Fibroblast of skin of right quadriceps (primary cell): ENCODE measurements at regions not wholly inside any gene's neighbourhood (a gene's known extent, or its start where the extent isn't known, plus 50 kb on each side); places are given as distances from the start of the nearest gene placed in this dataset.

ENCODE experiments used
- DNase-seq: peaks from one replicate; pipeline ENCODE4 v3.0.0-alpha.2; 2013

DNA sequence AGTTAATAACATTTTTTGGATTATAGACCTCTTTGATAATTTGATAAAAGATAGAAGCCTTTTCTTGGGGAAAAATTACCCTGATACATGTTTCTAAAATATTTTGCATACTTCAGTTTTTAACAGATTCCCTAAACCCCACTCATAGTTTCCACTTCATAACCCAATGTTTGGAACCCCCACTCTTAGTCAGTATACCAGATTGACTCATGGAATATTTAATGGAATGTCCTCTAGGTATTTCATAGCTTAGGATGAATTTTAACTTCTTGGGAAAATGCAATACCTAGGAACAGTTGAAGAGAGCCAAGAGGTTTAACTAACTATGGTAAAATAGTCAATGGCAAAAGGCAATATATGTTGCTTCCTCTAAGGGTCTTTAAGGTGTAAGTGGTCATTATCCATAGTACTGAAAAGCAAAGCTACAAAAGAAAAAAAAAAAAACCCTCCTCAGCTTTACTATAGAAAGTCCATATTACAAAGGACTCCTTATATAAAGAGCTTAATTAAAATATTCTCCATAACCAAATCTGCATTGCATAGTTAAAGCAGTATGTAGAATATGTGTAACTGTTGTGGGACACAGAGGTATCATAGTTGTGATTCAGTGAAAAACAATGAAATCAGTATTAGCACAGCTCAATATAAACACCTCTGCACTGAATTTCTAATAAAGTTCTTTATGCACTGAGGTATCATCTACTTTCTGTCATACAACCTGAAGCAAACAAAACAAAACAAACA, 159.9 kb downstream of the PCDH7 start:
- peak; percentile 37 for DNase-seq

DNA sequence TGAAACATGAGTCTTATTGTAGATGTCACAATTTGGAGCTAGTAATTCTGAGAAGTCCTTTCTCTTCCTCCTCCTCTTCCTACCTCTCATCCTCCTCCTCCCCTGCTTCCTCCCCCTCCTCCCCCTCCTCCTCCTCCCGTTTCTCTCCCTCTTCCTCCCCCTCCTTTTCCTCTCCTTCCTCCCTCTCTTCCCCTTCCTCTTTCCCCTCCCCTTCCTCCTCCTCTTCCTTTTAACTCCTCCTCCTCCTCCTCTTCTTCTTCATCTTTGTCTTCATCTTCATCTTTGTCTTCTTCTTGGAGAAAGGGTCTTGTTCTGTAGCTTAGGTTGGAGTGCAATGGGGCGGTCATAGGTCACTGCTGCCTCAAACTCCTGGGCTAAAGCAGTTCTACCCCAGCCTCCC, 161.8 kb downstream of the PCDH7 start:
- no peak for DNase-seq

DNA sequence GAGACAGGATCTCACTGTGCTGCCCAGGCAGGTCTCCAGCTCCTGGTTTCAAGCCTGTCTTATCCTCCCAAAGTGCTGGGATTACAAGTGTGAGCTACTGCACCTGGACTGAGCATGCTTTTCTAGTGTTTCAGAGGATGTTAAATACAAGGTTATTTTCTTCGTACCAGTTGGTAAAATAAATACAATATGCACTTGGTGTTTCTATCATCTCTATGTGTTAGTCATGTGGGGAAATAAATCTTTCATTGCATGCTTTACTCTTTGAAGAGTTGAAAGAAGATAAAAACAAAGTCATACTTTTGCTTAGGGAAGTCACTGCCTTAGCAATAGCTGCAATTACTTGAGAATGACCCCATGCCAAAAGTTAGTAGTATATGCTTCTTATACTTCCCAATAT, 162.3 kb downstream of the PCDH7 start:
- no peak for DNase-seq

DNA sequence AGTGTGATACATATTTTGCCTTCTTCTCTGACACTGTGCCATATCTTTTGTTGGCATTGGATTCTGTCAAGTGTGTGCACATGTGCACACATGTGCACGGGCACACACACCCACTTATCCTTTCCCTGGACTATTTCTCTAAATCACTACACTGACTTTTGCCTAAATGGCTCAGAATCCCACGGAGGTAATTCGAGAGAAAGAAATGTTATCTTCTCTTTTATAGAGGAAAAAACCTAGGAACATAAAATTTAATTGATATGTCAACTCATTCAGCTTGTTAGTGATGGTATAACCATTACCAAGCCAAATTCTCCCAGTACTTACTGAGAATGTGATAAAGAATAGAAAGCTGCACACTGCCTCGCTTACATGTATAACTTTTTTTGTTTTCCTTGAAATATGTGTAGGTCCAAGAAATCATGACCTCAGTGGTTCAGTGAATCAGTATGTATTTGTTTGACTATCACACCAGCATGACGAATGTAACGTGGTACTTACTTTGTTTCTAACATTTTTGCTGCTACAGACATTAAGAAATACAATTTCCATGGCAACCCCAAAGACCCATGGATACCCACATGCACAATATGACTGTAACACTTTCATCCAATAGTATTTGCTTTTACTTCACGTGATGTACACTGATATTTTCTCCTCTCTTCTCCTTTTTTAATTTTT, 163.0 kb downstream of the PCDH7 start:
- DNase-seq, result no peak

DNA sequence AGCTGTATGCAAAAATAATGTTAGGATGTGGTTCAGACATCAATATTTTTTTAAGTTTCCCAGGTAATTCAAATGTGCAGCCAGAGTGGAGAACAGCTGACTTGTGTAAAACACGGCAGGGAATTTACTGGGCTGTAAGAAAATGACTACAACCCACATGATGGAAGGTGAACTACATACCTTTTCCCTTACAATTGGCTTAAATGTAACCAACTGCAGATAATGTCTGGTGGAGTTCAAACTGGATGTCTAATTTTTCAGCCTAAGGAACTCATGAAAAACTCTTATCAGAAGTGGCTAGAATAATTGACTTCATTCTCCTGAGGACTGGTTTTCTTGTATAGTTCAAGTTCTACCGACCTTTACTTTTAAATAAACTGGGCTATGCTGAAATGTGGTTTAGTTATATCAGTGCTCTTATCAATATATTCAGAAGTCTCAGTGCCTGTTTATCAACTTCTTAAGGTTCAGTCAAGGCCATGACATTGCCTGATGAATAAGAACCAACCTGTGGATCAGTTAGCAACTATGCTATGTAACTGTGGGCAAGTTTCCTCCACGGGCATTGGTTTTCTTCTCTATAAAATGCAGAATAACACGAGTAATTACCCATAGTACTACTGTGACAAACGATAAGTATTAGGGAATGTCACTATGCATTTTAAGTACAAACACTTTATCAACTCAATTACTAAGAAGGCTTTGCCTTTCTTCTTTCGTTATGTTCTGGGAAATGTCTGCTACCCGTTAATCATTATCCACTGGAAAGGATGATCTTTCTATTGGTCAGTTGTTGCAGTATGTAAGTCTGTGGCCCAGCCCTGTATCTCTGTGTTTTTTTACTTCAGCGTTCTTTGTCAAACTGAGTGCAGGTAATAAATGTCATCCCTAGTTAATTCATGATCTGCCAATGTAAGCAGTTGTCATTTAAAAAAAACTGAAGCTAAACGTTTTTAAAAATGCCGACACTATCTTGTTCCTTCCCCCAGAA, 181.6 kb downstream of the PCDH7 start:
- no peak for DNase-seq

DNA sequence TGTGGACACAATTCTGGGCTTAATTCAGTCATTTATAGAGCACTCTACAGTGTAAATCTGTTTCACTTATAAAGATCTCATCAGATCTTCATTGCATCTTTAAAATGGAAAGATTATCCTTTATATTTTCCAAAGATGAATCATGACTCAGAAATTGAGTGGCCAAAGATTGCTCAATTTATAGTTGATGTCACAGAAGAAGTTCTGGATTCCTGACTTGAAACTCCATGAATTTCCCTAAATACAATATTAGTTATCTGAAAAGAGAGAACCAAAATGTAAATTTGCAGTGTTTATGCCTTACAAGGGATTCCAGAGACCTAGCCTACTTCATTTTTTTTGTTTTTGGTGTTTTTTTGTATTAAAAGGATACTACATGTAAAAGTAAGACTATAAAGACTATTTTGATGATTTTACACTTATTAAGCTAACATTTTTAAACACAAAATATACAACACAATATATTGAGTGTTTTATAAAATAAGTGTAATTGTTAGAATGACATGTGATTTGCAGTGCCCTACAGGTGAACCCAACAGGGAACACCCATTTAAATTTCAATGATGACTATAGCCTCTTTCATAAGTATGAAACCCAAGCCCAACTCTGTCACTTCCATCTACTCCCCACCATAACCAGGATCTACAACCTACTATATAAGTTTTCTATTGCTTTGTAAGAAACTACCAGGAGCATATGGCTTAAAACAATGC, 183.5 kb downstream of the PCDH7 start:
- DNase-seq, result peak; percentile 38

DNA sequence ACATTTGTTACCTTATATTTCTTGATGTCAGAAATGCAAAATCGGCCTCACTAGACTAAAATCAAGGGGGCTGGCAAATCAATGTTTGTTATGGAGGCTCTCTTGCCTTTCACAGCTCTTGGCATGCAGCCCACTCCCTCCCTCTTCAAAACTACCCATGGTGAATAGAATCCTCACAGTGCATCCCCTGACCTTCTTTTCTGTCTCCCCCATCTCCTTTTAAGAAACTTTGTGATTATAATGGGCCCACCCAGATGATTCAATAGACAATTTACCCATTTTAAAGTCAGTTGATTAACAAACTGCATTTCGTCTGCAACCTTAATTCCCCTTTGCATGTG, 184.0 kb downstream of the PCDH7 start:
- no peak for DNase-seq

DNA sequence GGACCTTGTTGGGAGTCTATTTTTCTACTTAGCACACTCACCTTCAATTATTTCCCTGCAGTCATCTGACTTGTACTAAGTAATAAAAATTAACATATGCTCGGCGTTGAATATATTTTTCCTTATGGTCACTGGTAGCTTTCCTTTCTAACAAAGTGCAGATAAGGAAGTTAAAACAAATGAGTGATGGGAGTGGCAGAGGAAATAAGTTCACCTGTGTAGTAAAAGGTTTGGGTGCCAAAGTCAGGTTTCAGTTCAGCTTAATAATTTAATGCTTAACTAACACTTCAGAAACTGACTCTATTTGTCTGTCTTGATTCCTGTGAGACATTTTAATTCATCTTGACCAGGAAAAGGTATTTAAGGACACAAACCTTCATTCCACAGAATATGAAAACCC, 184.4 kb downstream of the PCDH7 start:
- DNase-seq, result no peak

DNA sequence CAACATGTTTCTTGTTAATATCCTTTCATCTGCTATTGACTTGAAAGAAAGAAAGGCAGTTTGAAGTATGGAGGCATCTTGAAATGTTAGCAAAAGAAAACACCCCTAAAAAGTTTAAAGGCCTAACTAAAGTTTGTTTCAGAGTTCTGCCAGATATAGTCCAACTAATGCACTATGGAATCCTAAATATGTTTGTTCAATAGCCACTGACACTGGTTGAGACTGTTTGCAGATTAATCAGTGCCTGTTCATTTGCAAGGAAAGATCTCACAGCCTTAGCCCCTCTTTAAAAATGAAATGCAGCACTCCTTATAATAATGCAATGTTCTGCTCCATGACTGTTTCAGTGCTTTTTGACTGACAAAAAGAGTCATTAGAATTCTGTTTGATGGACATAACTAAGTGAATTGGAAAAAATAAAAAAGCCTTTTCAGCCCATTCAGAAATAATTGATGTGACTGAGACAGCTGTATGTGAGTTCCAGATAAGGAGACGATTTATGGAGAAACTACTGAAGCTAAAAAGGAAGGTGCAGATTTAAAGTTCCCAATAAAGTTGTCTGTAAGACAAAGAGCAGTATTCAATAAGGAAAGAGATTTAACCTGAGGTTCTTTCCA, 192.0 kb downstream of the PCDH7 start:
- peak; percentile 13 for DNase-seq

DNA sequence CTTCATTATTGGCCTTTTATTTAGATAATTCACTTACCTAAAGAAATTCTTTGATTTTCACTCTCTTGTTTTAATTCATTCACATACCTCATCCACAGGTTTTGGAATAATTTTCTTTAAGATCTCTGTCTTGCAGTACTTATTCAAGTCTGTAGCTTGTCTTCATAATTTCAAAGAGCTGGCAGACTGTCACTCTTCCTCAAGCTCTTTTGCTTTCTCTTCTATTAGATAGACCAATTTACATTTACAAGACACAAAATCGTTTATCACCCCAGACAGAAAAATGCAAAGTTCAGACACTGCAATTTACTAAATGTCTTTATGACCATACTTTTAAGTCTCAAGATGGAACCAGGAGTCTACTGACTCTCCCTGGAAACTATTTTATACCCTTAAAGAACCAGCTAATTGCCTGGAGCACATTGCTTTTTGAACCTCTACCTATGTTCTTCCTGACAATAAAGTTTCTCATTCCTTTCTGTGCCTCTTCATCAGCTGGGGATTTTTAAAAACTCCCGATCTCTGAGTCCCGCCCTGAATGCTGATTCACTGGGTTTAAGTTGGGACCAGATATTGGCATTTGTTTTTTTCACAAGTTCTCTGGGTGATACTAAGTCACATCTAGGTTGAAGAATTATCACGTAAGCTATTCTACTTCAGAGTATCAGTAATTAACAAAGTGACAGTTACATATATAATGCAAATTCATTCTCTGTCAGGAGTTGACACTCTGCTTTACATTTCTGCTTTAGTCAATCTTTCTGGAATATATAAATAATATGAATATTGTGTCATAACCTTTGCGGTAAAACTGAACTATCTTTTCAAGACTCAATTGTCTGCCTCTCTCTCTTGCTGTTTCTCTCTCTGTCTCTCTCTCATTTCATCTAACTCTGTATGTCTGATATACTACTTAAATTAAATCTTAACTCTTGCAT, 196.4 kb downstream of the PCDH7 start:
- no peak for DNase-seq

DNA sequence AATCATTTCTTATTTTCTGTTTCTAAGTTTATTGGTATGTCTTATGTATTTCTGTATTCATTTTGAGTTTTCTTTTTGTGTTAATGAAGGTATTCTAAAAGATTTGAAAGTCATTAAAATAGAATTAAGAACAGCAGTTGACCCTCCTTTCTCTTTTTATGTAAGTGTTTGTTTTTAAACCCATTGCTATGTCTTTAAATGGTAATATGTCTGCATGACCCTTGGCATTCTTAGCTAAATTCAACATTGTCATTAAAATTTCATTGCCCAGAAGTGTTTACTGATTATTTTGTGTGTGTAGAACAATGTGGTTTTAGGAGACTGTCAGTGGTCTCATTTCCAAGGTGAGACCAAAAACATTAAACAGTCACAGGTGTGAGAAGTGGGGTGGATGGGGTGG, 197.8 kb downstream of the PCDH7 start:
- DNase-seq, result no peak

DNA sequence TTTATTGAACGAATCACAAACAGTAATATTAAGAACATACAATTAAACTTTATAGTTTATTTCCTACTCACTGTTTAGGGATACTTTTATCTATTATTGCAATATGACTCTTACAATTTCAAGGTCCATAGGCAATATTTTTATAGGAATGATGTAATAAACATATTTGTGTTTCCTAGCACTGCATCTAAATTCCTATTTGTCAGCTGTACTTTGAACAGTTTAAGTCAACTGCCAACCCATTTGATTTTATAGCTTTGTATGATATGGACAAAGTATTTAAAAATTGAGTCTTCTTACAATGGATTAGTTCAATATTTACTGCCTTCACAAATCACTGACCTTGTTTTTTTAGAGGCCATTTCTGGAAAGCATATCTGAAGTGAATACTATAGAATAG, 199.3 kb downstream of the PCDH7 start:
- no peak for DNase-seq

DNA sequence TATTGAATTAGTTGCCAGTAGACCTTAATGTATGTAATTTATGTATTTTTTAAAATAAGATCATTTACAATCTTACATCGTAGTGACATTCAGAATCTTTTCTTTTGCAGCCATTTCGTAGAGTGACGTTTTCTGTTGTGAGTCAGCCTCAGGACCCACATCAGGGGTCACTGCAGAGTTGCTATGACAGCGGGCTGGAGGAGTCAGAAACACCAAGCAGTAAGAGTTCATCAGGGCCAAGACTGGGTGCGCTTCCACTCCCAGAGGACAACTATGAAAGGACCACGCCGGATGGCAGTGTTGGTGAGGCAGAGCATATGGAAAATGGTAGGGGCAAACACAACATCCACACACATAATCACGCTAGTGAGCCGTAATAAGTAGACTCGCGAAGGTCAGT, 199.9 kb downstream of the PCDH7 start:
- DNase-seq, result no peak

DNA sequence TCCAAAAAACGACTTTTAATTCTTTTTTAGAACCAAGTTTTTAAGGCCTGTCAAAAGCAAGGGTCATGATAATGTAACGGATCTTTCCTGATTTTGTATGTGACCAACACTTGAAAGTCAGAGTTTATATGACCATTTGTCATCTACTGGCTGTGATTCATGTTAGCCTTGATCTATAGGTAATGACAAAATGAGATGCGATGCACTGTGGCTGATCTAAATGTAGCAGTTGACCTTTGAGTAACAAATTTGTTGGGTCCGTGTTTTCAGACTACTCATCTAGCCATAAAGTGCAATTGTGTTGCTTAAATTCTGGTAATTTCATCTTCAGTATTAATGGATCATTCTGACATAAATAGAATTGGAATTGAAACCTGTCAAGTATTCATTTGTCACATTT, 202.5 kb downstream of the PCDH7 start:
- no peak for DNase-seq

DNA sequence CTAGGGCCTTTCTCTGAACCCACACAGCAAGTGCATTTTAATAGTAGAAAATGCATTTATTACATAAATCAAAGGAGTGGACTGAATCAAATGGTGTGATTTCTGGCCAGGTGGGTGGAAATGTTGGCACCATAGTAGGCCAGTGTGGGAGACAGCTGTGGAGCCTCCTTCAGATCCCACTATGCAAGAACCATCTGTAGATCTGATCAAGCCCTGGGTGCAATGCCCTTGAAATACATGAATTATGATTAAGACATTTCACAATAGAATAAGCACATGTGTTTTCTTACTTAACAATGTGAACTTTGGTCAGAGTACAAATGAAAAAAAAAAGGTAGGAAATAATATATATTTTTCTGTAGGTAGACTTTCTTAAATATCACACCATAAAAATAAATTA, 204.3 kb downstream of the PCDH7 start:
- no peak for DNase-seq

DNA sequence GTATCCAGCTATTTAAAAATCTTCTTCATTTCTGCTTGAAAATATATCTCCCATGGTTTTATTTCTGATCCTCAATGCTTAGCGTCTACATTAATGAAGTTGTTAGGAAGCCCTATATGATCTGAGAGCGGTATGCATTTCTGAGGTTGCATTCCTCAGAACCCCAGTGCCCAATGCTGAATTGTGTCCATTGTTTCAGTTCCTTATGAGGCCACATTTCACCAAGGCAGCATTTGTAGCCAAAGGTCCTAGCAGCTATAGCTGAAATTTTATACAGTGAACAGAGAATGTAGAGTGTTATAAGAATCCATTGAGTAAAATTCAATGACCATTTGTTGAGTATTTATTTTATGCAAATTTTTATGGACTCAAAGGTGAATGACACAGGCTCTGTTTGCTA, 209.5 kb downstream of the PCDH7 start:
- no peak for DNase-seq

DNA sequence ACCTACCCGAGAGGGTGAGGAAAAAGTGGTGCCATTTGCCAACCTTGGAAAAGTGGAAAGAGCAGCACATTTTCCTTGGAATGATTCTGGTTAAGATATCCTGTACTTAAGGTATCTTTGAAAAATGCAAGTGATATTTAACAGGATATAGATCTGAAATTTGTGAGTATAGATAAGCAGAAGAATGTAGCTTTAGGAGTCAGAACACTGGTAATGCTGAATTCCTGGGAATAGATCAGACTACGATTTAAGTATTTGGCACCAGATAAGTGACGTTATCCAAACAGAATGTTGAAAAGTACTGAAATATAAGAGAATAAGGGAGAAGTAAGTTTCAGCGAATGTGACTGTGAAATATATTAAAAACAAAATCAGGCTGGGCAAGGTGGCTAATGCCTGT, 210.1 kb downstream of the PCDH7 start:
- no peak for DNase-seq

DNA sequence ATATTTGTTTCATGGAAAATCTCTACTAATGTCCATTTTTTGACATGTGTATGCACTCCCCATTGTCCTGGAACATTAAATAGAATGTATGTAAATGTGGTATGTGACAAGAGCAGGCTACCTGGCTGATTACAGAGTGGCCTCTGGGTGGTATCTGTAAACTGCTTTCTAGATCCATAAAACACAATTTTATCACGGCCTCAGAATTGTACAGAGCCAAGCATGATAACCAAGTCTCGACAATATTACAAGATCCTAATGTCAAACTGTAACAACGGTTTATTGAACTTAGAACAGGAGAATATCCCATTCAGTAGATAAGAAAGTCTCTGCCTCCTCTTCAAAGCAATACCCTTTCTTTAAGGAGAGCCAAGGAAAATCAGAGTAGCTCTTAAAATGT, 212.4 kb downstream of the PCDH7 start:
- no peak for DNase-seq

DNA sequence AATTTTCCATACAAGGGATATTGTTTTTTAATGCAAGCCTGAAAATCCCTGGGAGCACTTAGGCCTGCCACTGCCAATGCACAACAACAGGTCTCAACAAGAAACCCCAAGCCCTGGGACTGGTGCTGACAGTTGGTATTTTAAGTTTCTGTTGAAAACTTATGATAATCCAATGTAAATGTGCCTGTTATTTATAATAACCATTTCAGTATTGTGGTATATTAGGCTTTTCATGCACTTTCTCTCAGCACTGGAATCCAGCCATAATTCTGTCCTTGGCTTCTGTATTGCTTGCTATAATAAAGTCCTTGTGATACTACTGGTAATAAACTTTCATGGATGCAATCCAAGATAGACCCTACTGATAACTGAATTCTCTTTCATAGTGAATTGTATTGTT, 218.9 kb downstream of the PCDH7 start:
- DNase-seq, result no peak

DNA sequence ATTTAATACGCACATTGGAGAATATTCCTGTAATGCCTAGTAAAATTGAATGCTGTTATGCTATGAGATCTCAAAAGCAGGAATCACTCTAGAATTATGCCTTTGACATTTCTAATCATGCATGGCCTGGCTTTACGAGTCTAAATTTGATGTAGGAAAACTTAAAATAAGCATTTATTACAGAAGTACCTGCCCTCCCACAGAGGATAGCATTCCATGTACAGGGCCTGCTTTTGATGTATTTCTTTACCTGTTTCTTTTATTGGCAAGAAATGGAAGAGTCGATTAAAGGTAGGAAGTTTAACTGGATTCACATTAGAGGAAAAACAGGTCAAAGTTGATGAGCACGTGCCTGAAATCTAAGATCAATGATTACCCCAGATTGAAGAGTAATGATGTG, 219.5 kb downstream of the PCDH7 start:
- no peak for DNase-seq

DNA sequence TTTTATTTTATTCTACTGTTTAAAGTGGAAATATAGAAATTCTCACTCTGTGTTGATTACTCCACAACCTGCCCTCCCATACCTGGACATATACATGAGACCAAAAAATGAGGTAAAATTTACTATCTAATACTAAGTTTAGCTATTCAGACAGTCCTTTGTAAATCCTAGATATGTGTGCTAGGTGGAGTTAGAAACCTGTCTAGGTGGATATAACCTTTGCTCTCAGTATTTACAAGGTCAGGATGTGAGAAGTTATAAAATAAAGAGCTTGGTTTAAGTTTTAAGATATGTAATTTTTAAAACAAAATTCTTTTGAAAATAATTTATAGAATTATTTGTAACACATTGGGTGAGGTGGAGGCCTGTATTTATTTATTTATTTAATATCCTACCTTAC, 221.5 kb downstream of the PCDH7 start:
- no peak for DNase-seq

DNA sequence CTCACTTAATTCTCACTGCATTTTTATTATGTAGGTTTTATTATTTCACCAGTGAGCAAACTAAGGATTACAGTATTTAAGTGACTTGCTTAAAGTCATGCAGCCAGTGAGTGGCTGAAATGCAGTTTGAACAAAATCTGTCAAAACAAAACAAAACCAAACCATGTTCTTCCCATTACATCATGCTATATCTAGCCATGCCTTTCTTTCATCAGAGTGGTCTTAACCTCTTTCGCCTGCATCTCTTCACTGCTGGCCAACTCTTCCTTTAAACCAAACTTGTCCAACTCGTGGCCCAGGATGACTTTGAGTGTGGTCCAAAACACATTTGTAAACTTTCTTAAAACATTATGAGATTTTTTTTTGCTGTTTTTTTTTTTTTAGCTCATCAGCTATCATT, 223.2 kb downstream of the PCDH7 start:
- DNase-seq, result no peak
